ENCODE measurements at regions not wholly inside any gene's neighbourhood (a gene's known extent, or its start where the extent isn't known, plus 50 kb on each side); places are given as distances from the start of the nearest gene placed in this dataset.

DNA sequence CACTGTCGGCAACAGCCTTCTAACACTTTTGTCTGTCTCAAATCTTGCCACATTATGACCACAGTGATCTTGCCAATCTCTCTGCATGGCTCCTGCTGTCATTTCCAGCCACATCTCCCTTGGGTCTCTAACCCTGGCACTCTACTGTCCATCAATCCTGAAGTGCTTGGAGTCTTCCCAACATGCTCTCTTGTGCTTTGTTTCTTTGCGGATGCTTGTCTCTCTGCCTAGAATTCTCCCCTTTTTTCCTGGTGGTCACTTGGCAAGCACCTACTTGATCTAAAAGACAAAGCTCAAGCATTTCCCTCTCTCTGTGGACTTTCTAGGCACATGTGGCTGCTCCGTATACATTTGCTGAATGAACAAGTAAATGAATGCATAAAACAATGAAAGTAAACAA lies 290.7 kb upstream of the MAP3K7 start:
- Histone ChIP-seq H3K79me2 (ENCODE audit: control insufficient read depth, insufficient read depth, low read length) (no peaks in the 10 kb centered on the region), H3K9ac (ENCODE audit: control insufficient read depth, insufficient read depth, low read length) (no peak overlapping the region), H3K4me2 (ENCODE audit: control insufficient read depth, insufficient read depth) (no peak overlapping the region), H3K9me3 (replicated peaks; ENCODE audit: control insufficient read depth, insufficient read depth, low read length) (no peaks in the 10 kb centered on the region), H3K4me1 (ENCODE audit: control insufficient read depth, insufficient read depth, low read length) (no peaks in the 10 kb centered on the region), H3K36me3 (ENCODE audit: control insufficient read depth in 2 of 2, insufficient read depth in 2 of 2, low read length in 1 of 2) (no peaks in the 10 kb centered on the region), H2AFZ (ENCODE audit: control insufficient read depth, low read depth, low read length) (no peak overlapping the region), H3K27me3 (replicated peaks in 1 of 2; ENCODE audit: control insufficient read depth in 2 of 2, insufficient read depth in 2 of 2, low read length in 1 of 2) (no peaks in the 10 kb centered on the region), H4K20me1 (ENCODE audit: control insufficient read depth, insufficient read depth) (no peaks in the 10 kb centered on the region), H3K27ac (ENCODE audit: control insufficient read depth, insufficient read depth) (no peak overlapping the region), H3K4me3 (no peak overlapping the region)
- in situ Hi-C loops (cut with MboI) (no loop called here), intact Hi-C loops (cut with micrococcal nuclease; ENCODE audit: unreplicated experiment) (no loop called here)
- TF ChIP-seq ZNF207 (IDR thresholded peaks at IDR 0.05; ENCODE audit: borderline replicate concordance) (no peak), ESRRA (IDR thresholded peaks at IDR 0.05; ENCODE audit: low read length) (no peak), NR2C1 (IDR thresholded peaks at IDR 0.05) (no peak), CTCF (IDR thresholded peaks at IDR 0.05 in 2 of 3, conservative IDR thresholded peaks at IDR 0.05 in 1 of 3; ENCODE audit: control insufficient read depth in 2 of 3, extremely low read depth in 1 of 3, insufficient read depth in 1 of 3, low read depth in 3 of 3, low read length in 3 of 3) (no peak), ASH2L (IDR thresholded peaks at IDR 0.05; ENCODE audit: borderline replicate concordance, low read depth) (no peak), TCF7 (IDR thresholded peaks at IDR 0.05; ENCODE audit: borderline replicate concordance) (no peak), DPF2 (IDR thresholded peaks at IDR 0.05) (no peak), FOXK2 (IDR thresholded peaks at IDR 0.05) (no peak), GABPA (IDR thresholded peaks at IDR 0.05; ENCODE audit: low read depth) (no peak), BRCA1 (IDR thresholded peaks at IDR 0.05; ENCODE audit: low read depth, low read length) (no peak), RB1 (IDR thresholded peaks at IDR 0.05; ENCODE audit: borderline replicate concordance) (no peak), ATF7 (IDR thresholded peaks at IDR 0.05; ENCODE audit: low read depth) (no peak), BACH1 (IDR thresholded peaks at IDR 0.05; ENCODE audit: borderline replicate concordance) (no peak)
- TF ChIP-seq, protein P1, sequence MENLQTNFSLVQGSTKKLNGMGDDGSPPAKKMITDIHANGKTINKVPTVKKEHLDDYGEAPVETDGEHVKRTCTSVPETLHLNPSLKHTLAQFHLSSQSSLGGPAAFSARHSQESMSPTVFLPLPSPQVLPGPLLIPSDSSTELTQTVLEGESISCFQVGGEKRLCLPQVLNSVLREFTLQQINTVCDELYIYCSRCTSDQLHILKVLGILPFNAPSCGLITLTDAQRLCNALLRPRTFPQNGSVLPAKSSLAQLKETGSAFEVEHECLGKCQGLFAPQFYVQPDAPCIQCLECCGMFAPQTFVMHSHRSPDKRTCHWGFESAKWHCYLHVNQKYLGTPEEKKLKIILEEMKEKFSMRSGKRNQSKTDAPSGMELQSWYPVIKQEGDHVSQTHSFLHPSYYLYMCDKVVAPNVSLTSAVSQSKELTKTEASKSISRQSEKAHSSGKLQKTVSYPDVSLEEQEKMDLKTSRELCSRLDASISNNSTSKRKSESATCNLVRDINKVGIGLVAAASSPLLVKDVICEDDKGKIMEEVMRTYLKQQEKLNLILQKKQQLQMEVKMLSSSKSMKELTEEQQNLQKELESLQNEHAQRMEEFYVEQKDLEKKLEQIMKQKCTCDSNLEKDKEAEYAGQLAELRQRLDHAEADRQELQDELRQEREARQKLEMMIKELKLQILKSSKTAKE (IDR thresholded peaks at IDR 0.05; ENCODE audit: low read depth, poor library complexity, severe bottlenecking) = no peak
- TF ChIP-seq, protein P2, sequence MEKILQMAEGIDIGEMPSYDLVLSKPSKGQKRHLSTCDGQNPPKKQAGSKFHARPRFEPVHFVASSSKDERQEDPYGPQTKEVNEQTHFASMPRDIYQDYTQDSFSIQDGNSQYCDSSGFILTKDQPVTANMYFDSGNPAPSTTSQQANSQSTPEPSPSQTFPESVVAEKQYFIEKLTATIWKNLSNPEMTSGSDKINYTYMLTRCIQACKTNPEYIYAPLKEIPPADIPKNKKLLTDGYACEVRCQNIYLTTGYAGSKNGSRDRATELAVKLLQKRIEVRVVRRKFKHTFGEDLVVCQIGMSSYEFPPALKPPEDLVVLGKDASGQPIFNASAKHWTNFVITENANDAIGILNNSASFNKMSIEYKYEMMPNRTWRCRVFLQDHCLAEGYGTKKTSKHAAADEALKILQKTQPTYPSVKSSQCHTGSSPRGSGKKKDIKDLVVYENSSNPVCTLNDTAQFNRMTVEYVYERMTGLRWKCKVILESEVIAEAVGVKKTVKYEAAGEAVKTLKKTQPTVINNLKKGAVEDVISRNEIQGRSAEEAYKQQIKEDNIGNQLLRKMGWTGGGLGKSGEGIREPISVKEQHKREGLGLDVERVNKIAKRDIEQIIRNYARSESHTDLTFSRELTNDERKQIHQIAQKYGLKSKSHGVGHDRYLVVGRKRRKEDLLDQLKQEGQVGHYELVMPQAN (conservative IDR thresholded peaks at IDR 0.05) = no peak
- ChIA-PET CTCF (no interaction called here), SMC1A (ENCODE audit: uncharacterized antibody, unreplicated experiment) (no interaction called here), POLR2A (no interaction called here), RAD21 (ENCODE audit: unreplicated experiment) (no interaction called here)
- DNase-seq (ENCODE audit: low read depth, low spot score) (no peak), FAIRE-seq (no peak), ATAC-seq (no peak)
- 54% methylated on average over 3 of the region's 3 CpGs for WGBS (ENCODE audit: insufficient coverage, insufficient replicate concordance, low lambda C conversion rate, missing lambda C conversion rate)
- BruUV-seq (replicated peaks) = no TSS peak

Data from GM12878 (cell line).